GM20000 (cell line): ENCODE measurements at regions not wholly inside any gene's neighbourhood (a gene's known extent, or its start where the extent isn't known, plus 50 kb on each side); places are given as distances from the start of the nearest gene placed in this dataset.

Source experiments
- DNase-seq: peaks from one replicate; pipeline ENCODE4 v3.0.0; 2012; ENCODE audit warnings: low spot score
- CTCF ChIP-seq: IDR thresholded peaks from 2 replicates; pipeline ENCODE4 v1.5.1; 2012; ENCODE audit warnings: mild to moderate bottlenecking, control low read depth; ENCODE audit errors: extremely low read depth, missing control alignments

DNA sequence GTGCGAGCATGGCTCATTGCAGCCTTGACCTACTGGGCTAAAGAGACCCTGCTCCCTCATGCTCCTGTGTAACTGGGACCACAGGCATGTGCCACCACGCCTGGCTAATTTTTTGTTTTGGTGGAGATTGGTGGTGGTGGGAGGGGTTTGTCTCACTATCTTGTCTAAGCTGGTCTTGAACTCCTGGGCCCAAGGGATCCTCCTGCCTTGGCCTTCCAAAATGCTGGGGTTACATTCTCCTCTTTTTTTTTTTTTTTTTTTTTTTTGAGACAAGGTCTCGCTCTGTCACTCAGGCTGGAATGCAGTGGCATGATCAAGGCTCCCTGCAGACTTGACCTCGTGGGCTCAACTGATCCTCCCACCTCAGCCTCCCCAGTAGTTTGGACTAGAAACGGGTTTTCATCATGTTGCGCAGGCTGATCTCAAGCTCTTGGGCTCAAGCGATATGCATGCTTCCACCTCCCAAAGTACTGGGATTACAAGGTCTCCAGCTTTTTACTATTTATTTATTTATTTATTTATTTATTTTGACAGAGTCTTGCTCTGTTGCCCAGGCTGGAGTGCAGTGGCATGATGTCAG lies 238.3 kb downstream of the MYCN start:
- no peak for DNase-seq
- TF ChIP-seq CTCF = no peak

GRCh38 chr2:16177671-16178180 lies 237.4 kb downstream of the MYCN start:
- DNase-seq = no peak

DNA sequence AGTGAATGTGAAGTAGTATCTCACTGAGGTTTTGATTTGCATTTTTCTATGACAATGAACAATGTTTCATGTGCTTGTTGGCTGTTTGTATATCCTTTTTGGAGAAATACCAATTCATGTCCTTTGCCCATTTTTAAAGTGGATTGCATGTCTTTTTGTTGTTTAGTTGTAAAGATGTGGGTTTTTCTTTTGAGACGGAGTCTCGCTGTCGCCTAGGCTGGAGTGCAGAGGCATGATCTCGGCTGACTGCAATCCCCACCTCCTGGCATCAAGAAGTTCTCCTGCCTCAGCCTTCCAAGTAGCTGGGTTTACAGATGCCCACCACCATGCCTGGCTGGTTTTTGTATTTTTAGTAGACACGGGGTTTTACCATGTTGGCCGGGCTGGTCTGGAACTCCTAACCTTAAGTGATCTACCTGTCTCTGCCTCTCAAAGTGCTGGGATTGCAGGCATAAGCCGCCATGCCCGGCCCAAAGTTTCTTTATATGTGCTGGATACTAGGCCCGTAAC lies 236.7 kb downstream of the MYCN start:
- no peak for DNase-seq
- no peak for TF ChIP-seq CTCF

More at GRCh38 chr2:16177671-16178180, 237.4 kb downstream of the MYCN start:
- no peak for TF ChIP-seq CTCF

- no peak for TF ChIP-seq CTCF
- DNase-seq = no peak
These were observed 235.0 kb downstream of the MYCN start for GRCh38 chr2:16175247-16175825.

GRCh38 chr2:16174693-16175045 lies 234.3 kb downstream of the MYCN start:
- no peak for TF ChIP-seq CTCF
- no peak for DNase-seq

DNA sequence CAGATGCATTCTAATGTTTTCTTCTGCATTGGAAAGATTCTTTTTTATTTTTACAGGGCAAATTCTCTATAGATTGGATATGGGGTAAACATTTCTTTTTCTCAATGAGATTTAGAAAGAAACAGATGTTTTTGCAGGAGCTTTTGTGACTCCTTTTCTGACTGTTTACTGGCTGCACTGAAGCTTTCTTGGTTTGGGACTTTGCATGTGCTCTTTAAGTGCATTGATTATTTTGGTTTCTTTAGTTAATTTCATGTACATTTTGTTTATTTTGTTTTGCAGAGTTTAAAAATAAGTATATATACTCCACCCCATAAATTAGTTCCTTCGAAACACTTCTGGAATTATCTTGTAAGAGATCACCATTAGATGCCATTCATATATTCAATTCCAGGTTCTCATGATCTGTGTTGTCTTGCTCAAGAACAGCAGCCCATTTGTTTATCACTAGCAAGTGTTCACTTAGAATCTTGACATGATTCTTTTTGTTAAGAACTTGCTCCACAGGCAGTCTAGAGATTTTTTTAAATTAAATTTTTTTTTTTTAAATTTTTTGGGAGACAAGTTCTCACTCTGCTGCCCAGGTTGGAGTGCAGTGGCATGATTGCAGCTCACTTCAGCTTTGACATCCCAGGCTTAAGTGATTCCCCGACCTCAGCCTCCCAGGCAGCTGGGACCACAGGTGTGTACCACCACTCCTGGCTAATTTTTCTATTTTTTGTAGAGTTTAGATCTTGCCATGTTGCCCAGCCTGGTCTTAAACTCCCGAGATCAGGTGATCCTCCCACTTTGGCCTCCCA lies 233.7 kb downstream of the MYCN start:
- TF ChIP-seq CTCF = no peak
- no peak for DNase-seq
